ENCODE measurements at regions not wholly inside any gene's neighbourhood (a gene's known extent, or its start where the extent isn't known, plus 50 kb on each side); places are given as distances from the start of the nearest gene placed in this dataset.

GRCh38 chr13:40302351-40302750 is 364.1 kb downstream of the FOXO1 start:
- TF ChIP-seq CTCF (IDR thresholded peaks at IDR 0.05; ENCODE audit: insufficient read depth, low read depth, low read length): no peak
- no peak for DNase-seq (ENCODE audit: low read depth)
- CTCF ChIA-PET: no interaction called here
- Histone ChIP-seq H3K27me3 (ENCODE audit: control insufficient read depth, insufficient read depth, low read length) (no peaks in the 10 kb centered on the region), H3K36me3 (ENCODE audit: control insufficient read depth, insufficient read depth, low read length) (no peaks in the 10 kb centered on the region), H3K4me3 (ENCODE audit: low read depth, low read length) (no peak overlapping the region)
- POLR2A ChIA-PET: no interaction called here

GRCh38 chr13:40304391-40304790 is 362.1 kb downstream of the FOXO1 start:
- Histone ChIP-seq H3K4me3 (ENCODE audit: low read depth, low read length) (no peak overlapping the region), H3K36me3 (ENCODE audit: control insufficient read depth, insufficient read depth, low read length) (no peaks in the 10 kb centered on the region), H3K27me3 (ENCODE audit: control insufficient read depth, insufficient read depth, low read length) (no peaks in the 10 kb centered on the region)
- TF ChIP-seq CTCF (IDR thresholded peaks at IDR 0.05; ENCODE audit: insufficient read depth, low read depth, low read length): no peak
- no peak for DNase-seq (ENCODE audit: low read depth)
- CTCF ChIA-PET: no interaction called here
- POLR2A ChIA-PET: no interaction called here

- DNase-seq (ENCODE audit: low read depth): no peak
- H3K4me3 ChIP-seq (ENCODE audit: low read depth, low read length): no peak overlapping the region
- CTCF ChIA-PET: no interaction called here
- no peaks in the 10 kb centered on the region for H3K27me3 ChIP-seq (ENCODE audit: control insufficient read depth, insufficient read depth, low read length)
- no peaks in the 10 kb centered on the region for H3K36me3 ChIP-seq (ENCODE audit: control insufficient read depth, insufficient read depth, low read length)
- TF ChIP-seq CTCF (IDR thresholded peaks at IDR 0.05; ENCODE audit: insufficient read depth, low read depth, low read length): no peak
- POLR2A ChIA-PET: no interaction called here
Measured at GRCh38 chr13:40306817-40307216, 359.6 kb downstream of the FOXO1 start.

- ChIA-PET CTCF (no interaction called here), POLR2A (no interaction called here)
- no peaks in the 10 kb centered on the region for H3K36me3 ChIP-seq (ENCODE audit: control insufficient read depth, insufficient read depth, low read length)
- no peak overlapping the region for H3K4me3 ChIP-seq (ENCODE audit: low read depth, low read length)
- H3K27me3 ChIP-seq (ENCODE audit: control insufficient read depth, insufficient read depth, low read length): no peaks in the 10 kb centered on the region
- DNase-seq (ENCODE audit: low read depth): no peak
- no peak for TF ChIP-seq CTCF (IDR thresholded peaks at IDR 0.05; ENCODE audit: insufficient read depth, low read depth, low read length)
Measured at GRCh38 chr13:40309881-40310280, 356.6 kb downstream of the FOXO1 start.

- Histone ChIP-seq H3K4me3 (ENCODE audit: low read depth, low read length) (no peak overlapping the region), H3K27me3 (ENCODE audit: control insufficient read depth, insufficient read depth, low read length) (no peaks in the 10 kb centered on the region), H3K36me3 (ENCODE audit: control insufficient read depth, insufficient read depth, low read length) (no peaks in the 10 kb centered on the region)
- no peak for DNase-seq (ENCODE audit: low read depth)
- ChIA-PET POLR2A (no interaction called here), CTCF (no interaction called here)
- no peak for TF ChIP-seq CTCF (IDR thresholded peaks at IDR 0.05; ENCODE audit: insufficient read depth, low read depth, low read length)
Measured at GRCh38 chr13:40311356-40312101, 354.9 kb downstream of the FOXO1 start.
